ENCODE measurements at regions not wholly inside any gene's neighbourhood (a gene's known extent, or its start where the extent isn't known, plus 50 kb on each side); places are given as distances from the start of the nearest gene placed in this dataset.

GRCh38 chr4:67051000-67051789 lies 494.1 kb downstream of the CENPC start:
- in situ Hi-C loops (cut with HindIII; ENCODE audit: low sequenced_read_pairs): no loop called here

- in situ Hi-C loops (cut with HindIII; ENCODE audit: low sequenced_read_pairs): no loop called here
Measured at GRCh38 chr4:67049446-67049845, 495.9 kb downstream of the CENPC start.

- in situ Hi-C loops (cut with HindIII; ENCODE audit: low sequenced_read_pairs): no loop called here
Measured at GRCh38 chr4:67048530-67048929, 496.8 kb downstream of the CENPC start.

- in situ Hi-C loops (cut with HindIII; ENCODE audit: low sequenced_read_pairs): no loop called here
Measured at GRCh38 chr4:67040315-67040714, 505.0 kb downstream of the CENPC start.

- in situ Hi-C loops (cut with HindIII; ENCODE audit: low sequenced_read_pairs): no loop called here
Measured at GRCh38 chr4:67038228-67038566, 507.1 kb downstream of the CENPC start.

- in situ Hi-C loops (cut with HindIII; ENCODE audit: low sequenced_read_pairs): no loop called here
Measured at GRCh38 chr4:67037504-67038227, 507.6 kb downstream of the CENPC start.

GRCh38 chr4:67036791-67037190 lies 508.5 kb downstream of the CENPC start:
- in situ Hi-C loops (cut with HindIII; ENCODE audit: low sequenced_read_pairs): no loop called here

- in situ Hi-C loops (cut with HindIII; ENCODE audit: low sequenced_read_pairs): no loop called here
Measured at GRCh38 chr4:67035986-67036385, 509.3 kb downstream of the CENPC start.

- in situ Hi-C loops (cut with HindIII; ENCODE audit: low sequenced_read_pairs): no loop called here
Measured at GRCh38 chr4:67035501-67035900, 509.8 kb downstream of the CENPC start.

GRCh38 chr4:67030636-67031035 lies 514.7 kb downstream of the CENPC start:
- in situ Hi-C loops (cut with HindIII; ENCODE audit: low sequenced_read_pairs): no loop called here

GRCh38 chr4:67020438-67020797 lies 524.9 kb downstream of the CENPC start:
- in situ Hi-C loops (cut with HindIII; ENCODE audit: low sequenced_read_pairs): no loop called here

GRCh38 chr4:67019686-67020437 lies 525.4 kb downstream of the CENPC start:
- in situ Hi-C loops (cut with HindIII; ENCODE audit: low sequenced_read_pairs): no loop called here

GRCh38 chr4:67014592-67014991 lies 530.7 kb downstream of the CENPC start:
- in situ Hi-C loops (cut with HindIII; ENCODE audit: low sequenced_read_pairs): no loop called here

GRCh38 chr4:67006791-67007190 lies 538.5 kb downstream of the CENPC start:
- in situ Hi-C loops (cut with HindIII; ENCODE audit: low sequenced_read_pairs): no loop called here

- in situ Hi-C loops (cut with HindIII; ENCODE audit: low sequenced_read_pairs): no loop called here
Measured at GRCh38 chr4:66991521-66991920, 553.8 kb downstream of the CENPC start.

GRCh38 chr4:66974665-66975064 lies 570.6 kb downstream of the CENPC start:
- in situ Hi-C loops (cut with HindIII; ENCODE audit: low sequenced_read_pairs): no loop called here

GRCh38 chr4:66972087-66972486 lies 573.2 kb downstream of the CENPC start:
- in situ Hi-C loops (cut with HindIII; ENCODE audit: low sequenced_read_pairs): no loop called here

GRCh38 chr4:66964467-66964866 lies 580.8 kb downstream of the CENPC start:
- in situ Hi-C loops (cut with HindIII; ENCODE audit: low sequenced_read_pairs): no loop called here

- in situ Hi-C loops (cut with HindIII; ENCODE audit: low sequenced_read_pairs): no loop called here
Measured at GRCh38 chr4:66963084-66963483, 582.2 kb downstream of the CENPC start.

GRCh38 chr4:66959207-66959606 lies 586.1 kb downstream of the CENPC start:
- in situ Hi-C loops (cut with HindIII; ENCODE audit: low sequenced_read_pairs): no loop called here

GRCh38 chr4:66956852-66957251 lies 588.5 kb downstream of the CENPC start:
- in situ Hi-C loops (cut with HindIII; ENCODE audit: low sequenced_read_pairs): no loop called here

- in situ Hi-C loops (cut with HindIII; ENCODE audit: low sequenced_read_pairs): no loop called here
Measured at GRCh38 chr4:66956426-66956825, 588.9 kb downstream of the CENPC start.

Measured in DLD1 (cell line).